Caco-2 (cell line): ENCODE measurements at regions not wholly inside any gene's neighbourhood (a gene's known extent, or its start where the extent isn't known, plus 50 kb on each side); places are given as distances from the start of the nearest gene placed in this dataset.

ENCODE experiments used
- BruUV-seq: library from RNA; stranded (reverse); fragments of 400-500 nt; replicated peaks from 2 replicates; lab custom pipeline; 2021; lab: Mats Ljungman, UMichigan
- CTCF ChIA-PET: fragments of 300-600 bp; sonication (Branson Sonifier 250); formaldehyde crosslinking; loops from one replicate; lab custom pipeline; 2022; ENCODE audit warnings: antibody characterized with exemption; lab: Charles Lee
- POLR2A ChIA-PET: fragments of 300-600 bp; sonication (Branson Sonifier 250); formaldehyde crosslinking; loops from one replicate; lab custom pipeline; 2022; ENCODE audit warnings: antibody characterized with exemption; lab: Charles Lee
- DNase-seq, 2 experiments: peaks; one replicate each; pipeline versions ENCODE4 v3.0.0 to v3.0.0-alpha.2; 2020 to 2022
- H3K27me3 ChIP-seq: replicated peaks from 2 replicates; pipeline ENCODE4 v1.6.0; 2011; ENCODE audit warnings: low read length; ENCODE audit not compliant: control insufficient read depth, insufficient read depth
- H3K36me3 ChIP-seq: 2 replicates; pipeline ENCODE4 v1.5.1; 2011; ENCODE audit warnings: low read length; ENCODE audit not compliant: control insufficient read depth, insufficient read depth
- H3K4me1 ChIP-seq: fragments of 250-450 bp; sonication (Bioruptor Pico); 2 replicates; pipeline ENCODE4 v1.5.1; 2020; ENCODE audit warnings: mild to moderate bottlenecking
- H3K4me3 ChIP-seq: 2 replicates; pipeline ENCODE4 v1.5.1; 2011; ENCODE audit warnings: low read depth, mild to moderate bottlenecking, control low read depth, low read length
- H3K9me3 ChIP-seq: fragments of 250-450 bp; sonication (Bioruptor Pico); 2 replicates; pipeline ENCODE4 v1.5.1; 2020; ENCODE audit warnings: mild to moderate bottlenecking, moderate library complexity
- H3K27ac Mint-ChIP-seq: one replicate; pipeline ENCODE4 v1.8.0; 2022; ENCODE audit warnings: mixed read lengths; ENCODE audit not compliant: unreplicated experiment
- H3K27me3 Mint-ChIP-seq: one replicate; pipeline ENCODE4 v1.8.0; 2022; ENCODE audit warnings: mixed read lengths; ENCODE audit not compliant: insufficient read depth, unreplicated experiment
- H3K36me3 Mint-ChIP-seq: one replicate; pipeline ENCODE4 v1.8.0; 2022; ENCODE audit warnings: mild to moderate bottlenecking, mixed read lengths; ENCODE audit not compliant: insufficient read depth, unreplicated experiment
- H3K4me1 Mint-ChIP-seq: one replicate; pipeline ENCODE4 v1.8.0; 2022; ENCODE audit warnings: low read depth, mixed read lengths; ENCODE audit not compliant: unreplicated experiment
- H3K4me3 Mint-ChIP-seq: one replicate; pipeline ENCODE4 v1.8.0; 2022; ENCODE audit warnings: mild to moderate bottlenecking, moderate library complexity, mixed read lengths; ENCODE audit not compliant: unreplicated experiment
- H3K9me3 Mint-ChIP-seq: one replicate; pipeline ENCODE4 v1.8.0; 2022; ENCODE audit warnings: mixed read lengths; ENCODE audit not compliant: unreplicated experiment
- intact Hi-C: fragments of 100-400 bp; cut with micrococcal nuclease; formaldehyde crosslinking; loops from one replicate; pipeline ENCODE4 v1.10.0; 2022; ENCODE audit not compliant: unreplicated experiment
- TF ChIP-seq, protein P1 (sequence below), 2 experiments: fragments of 200-600 bp in 1 of 2; IDR thresholded peaks; 1 replicate in 1 of 2; 2 replicates in 1 of 2; pipeline versions ENCODE4 v1.5.1 to v1.8.0; 2011 to 2022; ENCODE audit warnings: antibody characterized with exemption in 1 of 2, control low read depth in 1 of 2, inconsistent platforms in 1 of 2, low read depth in 1 of 2, low read length in 1 of 2, mild to moderate bottlenecking in 1 of 2, moderate library complexity in 1 of 2; ENCODE audit not compliant: insufficient read depth in 1 of 2, severe bottlenecking in 1 of 2, unreplicated experiment in 1 of 2

- TF ChIP-seq, protein P1, sequence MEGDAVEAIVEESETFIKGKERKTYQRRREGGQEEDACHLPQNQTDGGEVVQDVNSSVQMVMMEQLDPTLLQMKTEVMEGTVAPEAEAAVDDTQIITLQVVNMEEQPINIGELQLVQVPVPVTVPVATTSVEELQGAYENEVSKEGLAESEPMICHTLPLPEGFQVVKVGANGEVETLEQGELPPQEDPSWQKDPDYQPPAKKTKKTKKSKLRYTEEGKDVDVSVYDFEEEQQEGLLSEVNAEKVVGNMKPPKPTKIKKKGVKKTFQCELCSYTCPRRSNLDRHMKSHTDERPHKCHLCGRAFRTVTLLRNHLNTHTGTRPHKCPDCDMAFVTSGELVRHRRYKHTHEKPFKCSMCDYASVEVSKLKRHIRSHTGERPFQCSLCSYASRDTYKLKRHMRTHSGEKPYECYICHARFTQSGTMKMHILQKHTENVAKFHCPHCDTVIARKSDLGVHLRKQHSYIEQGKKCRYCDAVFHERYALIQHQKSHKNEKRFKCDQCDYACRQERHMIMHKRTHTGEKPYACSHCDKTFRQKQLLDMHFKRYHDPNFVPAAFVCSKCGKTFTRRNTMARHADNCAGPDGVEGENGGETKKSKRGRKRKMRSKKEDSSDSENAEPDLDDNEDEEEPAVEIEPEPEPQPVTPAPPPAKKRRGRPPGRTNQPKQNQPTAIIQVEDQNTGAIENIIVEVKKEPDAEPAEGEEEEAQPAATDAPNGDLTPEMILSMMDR (IDR thresholded peaks at IDR 0.05; ENCODE audit: insufficient read depth in 1 of 2, low read depth in 1 of 2, low read length in 1 of 2, severe bottlenecking in 1 of 2, unreplicated experiment in 1 of 2): no peak
- ChIA-PET CTCF (interaction anchor here (1.0 to 1.7 kb wide), 2 partner anchors 77 to 121 kb away, joined by 3 to 6 read pairs; partner anchors contain the start of gene CCR1), POLR2A (no interaction called here)
- no peaks in the 10 kb centered on the region for H3K9me3 Mint-ChIP-seq
- no peak overlapping the region for H3K27ac Mint-ChIP-seq
- H3K4me1 Mint-ChIP-seq: peaks cover 10% of the 10 kb centered on the region
- no TSS peak for BruUV-seq
- no peak for DNase-seq
- H3K4me1 ChIP-seq: peaks cover under 1% of the 10 kb centered on the region; the same call in 1 of the 2 replicates
- H3K36me3 ChIP-seq: no peaks in the 10 kb centered on the region
- no peak overlapping the region for H3K4me3 ChIP-seq
- H3K27me3 ChIP-seq: no peaks in the 10 kb centered on the region
- no peaks in the 10 kb centered on the region for H3K27me3 Mint-ChIP-seq
- H3K36me3 Mint-ChIP-seq: no peaks in the 10 kb centered on the region
- no peaks in the 10 kb centered on the region for H3K9me3 ChIP-seq
- H3K4me3 Mint-ChIP-seq: no peak overlapping the region
- intact Hi-C loops: no loop called here
These were observed 59.7 kb upstream of the XCR1 start for GRCh38 chr3:46086986-46087385.

- Mint-ChIP-seq H3K9me3 (no peaks in the 10 kb centered on the region), H3K27ac (no peak overlapping the region), H3K27me3 (no peaks in the 10 kb centered on the region), H3K4me1 (peaks cover 7% of the 10 kb centered on the region), H3K36me3 (no peaks in the 10 kb centered on the region), H3K4me3 (no peak overlapping the region)
- intact Hi-C loops: no loop called here
- H3K9me3 ChIP-seq: no peaks in the 10 kb centered on the region
- no TSS peak for BruUV-seq
- POLR2A ChIA-PET: no interaction called here
- TF ChIP-seq, protein P1 (IDR thresholded peaks at IDR 0.05; ENCODE audit: insufficient read depth in 1 of 2, low read depth in 1 of 2, low read length in 1 of 2, severe bottlenecking in 1 of 2, unreplicated experiment in 1 of 2): no peak
- no peaks in the 10 kb centered on the region for H3K36me3 ChIP-seq
- H3K27me3 ChIP-seq: no peaks in the 10 kb centered on the region
- DNase-seq: no peak
- CTCF ChIA-PET: interaction anchor here (1.7 kb wide), 1 partner anchor 122 kb away, joined by 6 read pairs; the partner anchor contains the start of gene CCR1
- H3K4me3 ChIP-seq: no peak overlapping the region
- no peaks in the 10 kb centered on the region for H3K4me1 ChIP-seq
These were observed 58.8 kb upstream of the XCR1 start for GRCh38 chr3:46086083-46086437.

DNA sequence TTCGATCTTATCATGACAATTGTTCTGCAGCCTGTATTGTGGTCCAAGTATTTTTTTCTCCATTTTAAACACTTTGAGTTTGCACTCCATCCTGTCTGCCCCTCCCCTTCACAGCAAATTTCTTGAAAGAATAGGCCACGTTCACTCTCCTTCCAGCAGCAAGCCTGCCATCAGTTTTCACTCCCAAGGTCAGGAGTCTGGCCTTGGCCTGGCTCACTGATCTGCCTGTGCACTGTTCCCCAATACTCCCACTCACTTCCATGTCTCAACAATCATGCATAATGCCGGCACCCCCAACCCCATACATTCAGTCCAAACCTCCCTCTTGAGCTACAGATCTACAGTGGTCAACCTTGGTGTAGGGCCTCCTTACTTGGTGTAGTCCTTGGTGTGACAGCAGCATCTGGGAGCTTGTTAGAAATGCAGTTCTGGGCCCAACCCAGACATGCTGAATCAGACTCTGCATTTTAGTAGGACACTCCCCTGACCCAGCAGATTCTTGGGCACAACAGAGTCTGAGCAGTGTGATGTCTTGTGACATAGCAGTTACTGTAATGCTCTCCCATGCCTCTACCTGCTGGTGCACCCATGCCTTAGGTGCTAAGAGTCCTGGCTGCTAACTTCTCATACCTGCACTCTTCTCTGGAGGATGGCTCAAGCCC, 58.3 kb upstream of the XCR1 start:
- POLR2A ChIA-PET: no interaction called here
- CTCF ChIA-PET: interaction anchor here (0.7 to 2.3 kb wide), 3 partner anchors 77 to 499 kb away, joined by 3 to 5 read pairs (median 3); partner anchors contain the start of gene CCR1
- H3K9me3 ChIP-seq: no peaks in the 10 kb centered on the region
- no peaks in the 10 kb centered on the region for H3K4me1 ChIP-seq
- TF ChIP-seq, protein P1 (IDR thresholded peaks at IDR 0.05; ENCODE audit: insufficient read depth in 1 of 2, low read depth in 1 of 2, low read length in 1 of 2, severe bottlenecking in 1 of 2, unreplicated experiment in 1 of 2): no peak
- BruUV-seq: no TSS peak
- H3K27me3 ChIP-seq: no peaks in the 10 kb centered on the region
- Mint-ChIP-seq H3K36me3 (no peaks in the 10 kb centered on the region), H3K4me1 (peaks cover 7% of the 10 kb centered on the region), H3K27me3 (no peaks in the 10 kb centered on the region), H3K9me3 (no peaks in the 10 kb centered on the region), H3K27ac (no peak overlapping the region), H3K4me3 (no peak overlapping the region)
- no peak overlapping the region for H3K4me3 ChIP-seq
- no peak for DNase-seq
- no peaks in the 10 kb centered on the region for H3K36me3 ChIP-seq
- intact Hi-C loops: no loop called here
